ENCODE measurements at regions not wholly inside any gene's neighbourhood (a gene's known extent, or its start where the extent isn't known, plus 50 kb on each side); places are given as distances from the start of the nearest gene placed in this dataset.

DNA sequence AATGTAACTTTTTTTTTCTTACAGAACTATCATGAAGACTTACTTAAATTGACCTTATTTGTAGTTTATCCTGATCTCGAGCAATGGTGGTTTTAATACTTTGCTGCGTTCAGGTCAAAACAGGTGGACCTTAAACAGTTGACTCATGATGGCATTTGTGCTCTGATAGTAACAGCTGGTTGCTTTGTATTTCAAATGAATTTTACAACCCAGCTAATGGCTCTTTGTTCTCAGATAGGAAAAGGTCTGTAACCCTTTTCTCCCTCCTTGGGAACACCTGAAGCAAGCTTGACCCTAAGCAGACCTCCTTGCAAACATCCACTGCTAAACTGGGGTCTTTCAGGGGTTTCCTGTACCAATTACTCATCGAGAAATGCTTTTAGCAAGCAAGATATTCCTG lies 79.2 kb downstream of the F11 start:
- Mint-ChIP-seq H3K27me3 (ENCODE audit: unreplicated experiment) (peaks cover 19% of the 10 kb centered on the region), H3K9me3 (ENCODE audit: unreplicated experiment) (no peaks in the 10 kb centered on the region), H3K27ac (ENCODE audit: unreplicated experiment) (no peak overlapping the region), H3K4me3 (ENCODE audit: unreplicated experiment) (no peak overlapping the region), H3K4me1 (ENCODE audit: unreplicated experiment) (no peaks in the 10 kb centered on the region), H3K36me3 (ENCODE audit: unreplicated experiment) (no peaks in the 10 kb centered on the region)
- TF ChIP-seq CTCF (IDR thresholded peaks at IDR 0.05): no peak
- no peak for DNase-seq (ENCODE audit: extremely low spot score, unreplicated experiment)

- no peak overlapping the region for H3K27ac Mint-ChIP-seq (ENCODE audit: unreplicated experiment)
These were observed 76.6 kb downstream of the F11 start for GRCh38 chr4:186342582-186342981.

GRCh38 chr4:186341655-186342054 lies 75.7 kb downstream of the F11 start:
- Mint-ChIP-seq H3K36me3 (ENCODE audit: unreplicated experiment) (no peaks in the 10 kb centered on the region), H3K27ac (ENCODE audit: unreplicated experiment) (no peak overlapping the region), H3K9me3 (ENCODE audit: unreplicated experiment) (no peaks in the 10 kb centered on the region), H3K4me3 (ENCODE audit: unreplicated experiment) (no peak overlapping the region), H3K4me1 (ENCODE audit: unreplicated experiment) (no peaks in the 10 kb centered on the region), H3K27me3 (ENCODE audit: unreplicated experiment) (peaks cover 15% of the 10 kb centered on the region)
- no peak for TF ChIP-seq CTCF (IDR thresholded peaks at IDR 0.05)
- no peak for DNase-seq (ENCODE audit: extremely low spot score, unreplicated experiment)

More at GRCh38 chr4:186342582-186342981, 76.6 kb downstream of the F11 start:
- peaks cover 16% of the 10 kb centered on the region for H3K27me3 Mint-ChIP-seq (ENCODE audit: unreplicated experiment)
- no peak for TF ChIP-seq CTCF (IDR thresholded peaks at IDR 0.05)
- H3K4me1 Mint-ChIP-seq (ENCODE audit: unreplicated experiment): no peaks in the 10 kb centered on the region
- no peak for DNase-seq (ENCODE audit: extremely low spot score, unreplicated experiment)
- no peak overlapping the region for H3K4me3 Mint-ChIP-seq (ENCODE audit: unreplicated experiment)
- H3K36me3 Mint-ChIP-seq (ENCODE audit: unreplicated experiment): no peaks in the 10 kb centered on the region
- no peaks in the 10 kb centered on the region for H3K9me3 Mint-ChIP-seq (ENCODE audit: unreplicated experiment)
